IMR-90 (cell line): ENCODE measurements at regions not wholly inside any gene's neighbourhood (a gene's known extent, or its start where the extent isn't known, plus 50 kb on each side); places are given as distances from the start of the nearest gene placed in this dataset.

Experiments
- ATAC-seq: fragments of 200-7000 bp; cut with Tn5 transposase; 2 replicates; pipeline ENCODE4 v1.9.1; 2020; ENCODE audit warnings: low read depth, mild to moderate bottlenecking, moderate library complexity
- BruUV-seq: library from RNA; stranded (reverse); fragments of 400-500 nt; replicated peaks from 2 replicates; lab custom pipeline; 2021; lab: Mats Ljungman, UMichigan
- CTCF ChIA-PET: fragments of 300-600 bp; formaldehyde crosslinking; extraction: SDS; loops from one replicate; lab custom pipeline; 2021; ENCODE audit warnings: antibody characterized with exemption; lab: Yijun Ruan, JAX
- POLR2A ChIA-PET: fragments of 300-600 bp; sonication (Branson Sonifier 250); formaldehyde crosslinking; loops from one replicate; lab custom pipeline; 2022; ENCODE audit warnings: antibody characterized with exemption; ENCODE audit not compliant: unreplicated experiment; lab: Charles Lee
- DNase-seq: peaks from one replicate; pipeline ENCODE4 v3.0.0; 2013
- H2AFZ ChIP-seq: replicated peaks from 2 replicates; pipeline ENCODE3; 2013; ENCODE audit warnings: low read length, mild to moderate bottlenecking; ENCODE audit not compliant: poor library complexity
- H2AK5ac ChIP-seq: 2 replicates; pipeline ENCODE4 v1.6.1; 2013; ENCODE audit warnings: low read depth, low read length, inconsistent platforms
- H2AK9ac ChIP-seq: replicated peaks from 2 replicates; pipeline ENCODE3; 2013; ENCODE audit warnings: mild to moderate bottlenecking, low read depth, low read length, moderate library complexity; ENCODE audit not compliant: poor library complexity
- H2BK120ac ChIP-seq: 2 replicates; pipeline ENCODE4 v1.6.1; 2013; ENCODE audit warnings: low read depth, low read length, inconsistent platforms
- H2BK15ac ChIP-seq: 3 replicates; pipeline ENCODE4 v1.6.1; 2013; ENCODE audit warnings: low read depth, low read length, inconsistent platforms
- H2BK20ac ChIP-seq: 2 replicates; pipeline ENCODE4 v1.6.1; 2013; ENCODE audit warnings: low read depth, mild to moderate bottlenecking, inconsistent platforms, low read length, moderate library complexity
- H2BK5ac ChIP-seq: 2 replicates; pipeline ENCODE4 v1.6.1; 2013; ENCODE audit warnings: mild to moderate bottlenecking, low read depth, low read length, inconsistent platforms; ENCODE audit not compliant: poor library complexity, severe bottlenecking
- H3K14ac ChIP-seq: replicated peaks from 2 replicates; pipeline ENCODE4 v1.6.1; 2013; ENCODE audit warnings: low read depth, low read length, inconsistent platforms
- H3K18ac ChIP-seq: 2 replicates; pipeline ENCODE4 v1.6.1; 2013; ENCODE audit warnings: low read depth, low read length, control low read depth
- H3K23ac ChIP-seq: 2 replicates; pipeline ENCODE4 v1.6.1; 2013; ENCODE audit warnings: low read depth, low read length, inconsistent platforms
- H3K27ac ChIP-seq: 2 replicates; pipeline ENCODE4 v1.5.1; 2013; ENCODE audit warnings: mild to moderate bottlenecking, control low read depth, low read length; ENCODE audit not compliant: insufficient read depth
- H3K27me3 ChIP-seq: 2 replicates; pipeline ENCODE4 v1.6.1; 2013; ENCODE audit warnings: low read length; ENCODE audit not compliant: control insufficient read depth, insufficient read depth
- H3K36me3 ChIP-seq: 2 replicates; pipeline ENCODE4 v1.6.1; 2013; ENCODE audit warnings: low read length, mixed read lengths; ENCODE audit not compliant: control insufficient read depth, insufficient read depth
- H3K4ac ChIP-seq: 2 replicates; pipeline ENCODE4 v1.6.1; 2013; ENCODE audit warnings: low read depth, low read length, inconsistent platforms
- H3K4me1 ChIP-seq: 2 replicates; pipeline ENCODE4 v1.6.1; 2013; ENCODE audit warnings: low read length, mixed read lengths; ENCODE audit not compliant: control insufficient read depth, insufficient read depth
- H3K4me2 ChIP-seq: 2 replicates; pipeline ENCODE4 v1.6.1; 2013; ENCODE audit warnings: low read depth, mild to moderate bottlenecking, control low read depth, low read length, moderate library complexity
- H3K4me3 ChIP-seq: 2 replicates; pipeline ENCODE4 v1.5.1; 2013; ENCODE audit warnings: low read depth, mild to moderate bottlenecking, control low read depth, low read length, moderate library complexity; ENCODE audit not compliant: insufficient read depth
- H3K56ac ChIP-seq: 2 replicates; pipeline ENCODE4 v1.6.1; 2013; ENCODE audit warnings: low read length, inconsistent platforms; ENCODE audit not compliant: insufficient read depth; ENCODE audit errors: extremely low read depth
- H3K79me1 ChIP-seq, 2 experiments: 2 replicates each; pipeline ENCODE4 v1.6.1; 2013; ENCODE audit warnings: low read length in 2 of 2, inconsistent platforms in 1 of 2, low read depth in 1 of 2
- H3K9ac ChIP-seq: 2 replicates; pipeline ENCODE4 v1.6.1; 2013; ENCODE audit warnings: low read depth, low read length, control low read depth
- H3K9me1 ChIP-seq: 2 replicates; pipeline ENCODE4 v1.6.1; 2013; ENCODE audit warnings: low read length, inconsistent platforms; ENCODE audit not compliant: insufficient read depth
- H3K9me3 ChIP-seq: 2 replicates; pipeline ENCODE4 v1.6.1; 2013; ENCODE audit warnings: low read length; ENCODE audit not compliant: control insufficient read depth, insufficient read depth
- H4K20me1 ChIP-seq: 2 replicates; pipeline ENCODE4 v1.6.1; 2013; ENCODE audit warnings: low read length, inconsistent platforms; ENCODE audit not compliant: insufficient read depth
- H4K5ac ChIP-seq: 2 replicates; pipeline ENCODE4 v1.6.1; 2013; ENCODE audit warnings: mild to moderate bottlenecking, low read depth, low read length, control low read depth
- H4K8ac ChIP-seq, 2 experiments: 2 replicates each; pipeline ENCODE4 v1.6.1; 2013; ENCODE audit warnings: low read depth in 2 of 2, low read length in 2 of 2, control low read depth in 1 of 2, inconsistent platforms in 1 of 2
- H4K91ac ChIP-seq: 2 replicates; pipeline ENCODE4 v1.6.1; 2013; ENCODE audit warnings: low read depth, low read length, inconsistent platforms; ENCODE audit not compliant: insufficient read depth
- BHLHE40 ChIP-seq: fragments of 150-350 bp; IDR thresholded peaks from 2 replicates; pipeline ENCODE4 v1.6.1; 2016; ENCODE audit warnings: mild to moderate bottlenecking, low read depth, low read length
- CEBPB ChIP-seq: IDR thresholded peaks from 2 replicates; pipeline ENCODE4 v1.6.1; 2012; ENCODE audit warnings: low read depth, low read length, improper control_type of control experiment
- CTCF ChIP-seq: conservative IDR thresholded peaks from 2 replicates; pipeline ENCODE4 v1.5.1; 2012; ENCODE audit warnings: mild to moderate bottlenecking, low read depth, low read length, improper control_type of control experiment
- ELK1 ChIP-seq: fragments of 150-350 bp; IDR thresholded peaks from 2 replicates; pipeline ENCODE4 v1.6.1; 2016; ENCODE audit warnings: low read depth, mild to moderate bottlenecking, low read length, moderate library complexity, borderline replicate concordance
- MAFK ChIP-seq: IDR thresholded peaks from 2 replicates; pipeline ENCODE4 v1.6.1; 2012; ENCODE audit warnings: low read depth, low read length, improper control_type of control experiment
- MAZ ChIP-seq: IDR thresholded peaks from 2 replicates; pipeline ENCODE4 v1.6.1; 2012; ENCODE audit warnings: low read depth, mild to moderate bottlenecking, low read length, improper control_type of control experiment, moderate library complexity, borderline replicate concordance
- MXI1 ChIP-seq: IDR thresholded peaks from 2 replicates; pipeline ENCODE4 v1.6.1; 2012; ENCODE audit warnings: low read depth, mild to moderate bottlenecking, low read length, moderate library complexity, borderline replicate concordance
- NFE2L2 ChIP-seq: fragments of 150-350 bp; IDR thresholded peaks from 2 replicates; pipeline ENCODE4 v1.6.1; 2016; ENCODE audit warnings: low read depth, mild to moderate bottlenecking, low read length
- RAD21 ChIP-seq: IDR thresholded peaks from 2 replicates; pipeline ENCODE4 v1.6.1; 2012; ENCODE audit warnings: low read length, improper control_type of control experiment
- RCOR1 ChIP-seq: IDR thresholded peaks from 2 replicates; pipeline ENCODE4 v1.6.1; 2012; ENCODE audit warnings: mild to moderate bottlenecking, low read length, improper control_type of control experiment; ENCODE audit not compliant: insufficient replicate concordance
- RFX5 ChIP-seq: IDR thresholded peaks from 2 replicates; pipeline ENCODE4 v1.8.0; 2012; ENCODE audit warnings: low read depth, mild to moderate bottlenecking, low read length, moderate library complexity
- SMC3 ChIP-seq: fragments of 150-350 bp; IDR thresholded peaks from 2 replicates; pipeline ENCODE4 v1.6.1; 2016; ENCODE audit warnings: low read depth, mild to moderate bottlenecking, antibody characterized with exemption, low read length, moderate library complexity
- USF2 ChIP-seq: fragments of 150-350 bp; IDR thresholded peaks from 2 replicates; pipeline ENCODE4 v1.6.1; 2017; ENCODE audit warnings: mild to moderate bottlenecking, antibody characterized with exemption, low read length, low read depth
- WGBS, 2 experiments: methylation state at CpG; one replicate each; pipeline versions ENCODE4 v1.1.5 to v1.1.7; 2013; ENCODE audit warnings: missing lambda C conversion rate in 2 of 2; ENCODE audit not compliant: insufficient read length in 1 of 2; ENCODE audit errors: extremely low coverage in 2 of 2; 5-methylcytosine and 5-hydroxymethylcytosine counted together
- dilution Hi-C: fragments of 300-500 bp; cut with HindIII; formaldehyde crosslinking; loops from one replicate; pipeline ENCODE4 v1.14.3; 2018; ENCODE audit warnings: low sequenced_read_pairs; ENCODE audit not compliant: unreplicated experiment
- in situ Hi-C: fragments of 300-500 bp; cut with MboI; formaldehyde crosslinking; loops from 3 replicates; pipeline ENCODE4 v1.14.3; 2019; ENCODE audit warnings: low sequenced_read_pairs, inconsistent platforms, mixed read lengths
- intact Hi-C: fragments of 100-400 bp; cut with micrococcal nuclease; formaldehyde crosslinking; loops from 2 replicates; pipeline ENCODE4 v1.10.0; 2022

GRCh38 chr10:120182431-120182830 is 274.6 kb upstream of the PLPP4 start:
- H3K27me3 ChIP-seq: no peaks in the 10 kb centered on the region
- H4K91ac ChIP-seq: no peak overlapping the region
- H3K14ac ChIP-seq: no peak overlapping the region
- H3K18ac ChIP-seq: no peak overlapping the region
- no peak overlapping the region for H3K4ac ChIP-seq
- H3K9me1 ChIP-seq: no peaks in the 10 kb centered on the region
- no peak overlapping the region for H3K9ac ChIP-seq
- WGBS, 2 experiments: no CpG with 5 or more reads among the region's 1 CpG
- H3K23ac ChIP-seq: no peak overlapping the region
- no peak overlapping the region for H3K4me2 ChIP-seq
- no peak overlapping the region for H3K56ac ChIP-seq
- no peak for DNase-seq
- H2BK15ac ChIP-seq: no peak overlapping the region
- dilution Hi-C loops (no loop called here), intact Hi-C loops (no loop called here), in situ Hi-C loops (no loop called here)
- ChIA-PET POLR2A (no interaction called here), CTCF (no interaction called here)
- no peak overlapping the region for H2AFZ ChIP-seq
- H3K36me3 ChIP-seq: no peaks in the 10 kb centered on the region
- peaks cover 25% of the 10 kb centered on the region for H3K9me3 ChIP-seq
- TF ChIP-seq NFE2L2 (no peak), MXI1 (no peak), RAD21 (no peak), BHLHE40 (no peak), MAFK (no peak), CTCF (no peak), ELK1 (no peak), MAZ (no peak), CEBPB (no peak), RFX5 (no peak), SMC3 (no peak), RCOR1 (no peak), USF2 (no peak)
- H4K5ac ChIP-seq: no peak overlapping the region
- H4K20me1 ChIP-seq: no peaks in the 10 kb centered on the region
- no peak overlapping the region for H3K4me3 ChIP-seq
- H2BK5ac ChIP-seq: no peak overlapping the region
- H2AK9ac ChIP-seq: no peak overlapping the region
- no peak overlapping the region for H2AK5ac ChIP-seq
- no peaks in the 10 kb centered on the region for H3K4me1 ChIP-seq
- H3K79me1 ChIP-seq: no peaks in the 10 kb centered on the region
- no peak overlapping the region for H3K27ac ChIP-seq
- no TSS peak for BruUV-seq
- H2BK20ac ChIP-seq: no peak overlapping the region
- H4K8ac ChIP-seq: no peak overlapping the region
- H2BK120ac ChIP-seq: no peak overlapping the region
- ATAC-seq: no peak
